ENCODE measurements at regions not wholly inside any gene's neighbourhood (a gene's known extent, or its start where the extent isn't known, plus 50 kb on each side); places are given as distances from the start of the nearest gene placed in this dataset.
"Not testable (repeated sequence)": the region's sequence is repeated elsewhere in the genome, so short reads cannot be mapped to it uniquely, and the experiment has no call there.

GRCh38 chr18:76013057-76013456, 482.0 kb downstream of the ZNF516 start:
- no peak for DNase-seq (ENCODE audit: low read depth)

- DNase-seq (ENCODE audit: low read depth), result no peak
These were observed 489.3 kb downstream of the ZNF516 start for GRCh38 chr18:76005632-76006208.

GRCh38 chr18:75987913-75988312, 507.1 kb downstream of the ZNF516 start:
- not testable (repeated sequence) for DNase-seq (ENCODE audit: low read depth)

- no peak for DNase-seq (ENCODE audit: low read depth)
These were observed 510.2 kb downstream of the ZNF516 start for GRCh38 chr18:75984853-75985252.

- DNase-seq (ENCODE audit: low read depth), result no peak
These were observed 513.9 kb downstream of the ZNF516 start for GRCh38 chr18:75981102-75981501.

- no peak for DNase-seq (ENCODE audit: low read depth)
These were observed 518.0 kb downstream of the ZNF516 start for GRCh38 chr18:75977081-75977480.

- DNase-seq (ENCODE audit: low read depth), result no peak
These were observed 524.8 kb downstream of the ZNF516 start for GRCh38 chr18:75970212-75970611.

- DNase-seq (ENCODE audit: low read depth), result no peak
These were observed 528.6 kb downstream of the ZNF516 start for GRCh38 chr18:75966431-75966830.

GRCh38 chr18:75962036-75962572, 532.9 kb downstream of the ZNF516 start:
- no peak for DNase-seq (ENCODE audit: low read depth)

GRCh38 chr18:75960356-75960755, 532.9 kb upstream of the SMIM21 start:
- DNase-seq (ENCODE audit: low read depth), result not testable (repeated sequence)

GRCh38 chr18:75959150-75959549, 531.6 kb upstream of the SMIM21 start:
- no peak for DNase-seq (ENCODE audit: low read depth)

- DNase-seq (ENCODE audit: low read depth), result no peak
These were observed 531.2 kb upstream of the SMIM21 start for GRCh38 chr18:75958683-75959082.

- no peak for DNase-seq (ENCODE audit: low read depth)
These were observed 517.9 kb upstream of the SMIM21 start for GRCh38 chr18:75945265-75945933.

- no peak for DNase-seq (ENCODE audit: low read depth)
These were observed 509.8 kb upstream of the SMIM21 start for GRCh38 chr18:75937306-75937705.

- no peak for DNase-seq (ENCODE audit: low read depth)
These were observed 509.4 kb upstream of the SMIM21 start for GRCh38 chr18:75936862-75937261.

- DNase-seq (ENCODE audit: low read depth), result no peak
These were observed 503.6 kb upstream of the SMIM21 start for GRCh38 chr18:75931079-75931478.

- DNase-seq (ENCODE audit: low read depth), result no peak
These were observed 501.2 kb upstream of the SMIM21 start for GRCh38 chr18:75928706-75929105.

- DNase-seq (ENCODE audit: low read depth), result no peak
These were observed 500.3 kb upstream of the SMIM21 start for GRCh38 chr18:75927791-75928190.

GRCh38 chr18:75926811-75927210, 499.3 kb upstream of the SMIM21 start:
- no peak for DNase-seq (ENCODE audit: low read depth)

GRCh38 chr18:75923169-75923568, 495.7 kb upstream of the SMIM21 start:
- peak; percentile 2 for DNase-seq (ENCODE audit: low read depth)

- no peak for DNase-seq (ENCODE audit: low read depth)
These were observed 489.1 kb upstream of the SMIM21 start for GRCh38 chr18:75916624-75916982.

- DNase-seq (ENCODE audit: low read depth), result no peak
These were observed 488.6 kb upstream of the SMIM21 start for GRCh38 chr18:75915941-75916623.

GRCh38 chr18:75912829-75913228, 485.3 kb upstream of the SMIM21 start:
- no peak for DNase-seq (ENCODE audit: low read depth)

Data from stromal cell of bone marrow (primary cell).